ENCODE measurements at regions not wholly inside any gene's neighbourhood (a gene's known extent, or its start where the extent isn't known, plus 50 kb on each side); places are given as distances from the start of the nearest gene placed in this dataset.

DNA sequence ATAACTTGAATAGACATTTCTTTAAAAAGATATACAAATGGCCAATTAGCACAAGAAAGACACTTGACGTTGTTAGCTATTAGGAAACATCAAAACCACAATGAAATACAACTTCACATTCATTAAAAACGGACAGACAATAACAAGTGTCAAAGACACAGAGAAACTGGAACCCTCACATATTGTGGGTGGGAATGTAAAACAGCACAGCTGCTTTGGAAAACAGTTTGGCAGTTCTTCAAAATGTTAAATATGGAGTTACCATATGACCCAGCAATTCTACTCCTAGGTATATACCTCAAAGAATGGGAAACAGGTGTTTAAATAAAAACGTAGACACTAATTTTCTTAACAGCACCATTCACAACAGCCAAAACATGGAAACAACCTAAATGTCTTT lies 100.5 kb upstream of the SLC22A23 start:
- Histone ChIP-seq H3K36me3 (ENCODE audit: insufficient read depth, low read length, poor library complexity, severe bottlenecking) (no peaks in the 10 kb centered on the region), H3K9me3 (ENCODE audit: low read depth, low read length, poor library complexity, severe bottlenecking) (peaks cover 6% of the 10 kb centered on the region), H3K27me3 (replicated peaks; ENCODE audit: insufficient read depth, low read depth, low read length, poor library complexity) (no peaks in the 10 kb centered on the region), H3K4me1 (ENCODE audit: insufficient read depth, low read length, poor library complexity, severe bottlenecking) (no peaks in the 10 kb centered on the region), H3K27ac (ENCODE audit: low read depth, low read length, poor library complexity, severe bottlenecking) (no peak overlapping the region), H3K4me3 (ENCODE audit: low read depth, low read length, poor library complexity, severe bottlenecking) (no peak overlapping the region)
- DNase-seq (ENCODE audit: low spot score) = no peak
- intact Hi-C loops (cut with micrococcal nuclease; ENCODE audit: unreplicated experiment) = no loop called here
- no peak for TF ChIP-seq EZH2 (IDR thresholded peaks at IDR 0.05; ENCODE audit: borderline replicate concordance, low read depth, low read length, poor library complexity, severe bottlenecking)
- TF ChIP-seq, protein P1, sequence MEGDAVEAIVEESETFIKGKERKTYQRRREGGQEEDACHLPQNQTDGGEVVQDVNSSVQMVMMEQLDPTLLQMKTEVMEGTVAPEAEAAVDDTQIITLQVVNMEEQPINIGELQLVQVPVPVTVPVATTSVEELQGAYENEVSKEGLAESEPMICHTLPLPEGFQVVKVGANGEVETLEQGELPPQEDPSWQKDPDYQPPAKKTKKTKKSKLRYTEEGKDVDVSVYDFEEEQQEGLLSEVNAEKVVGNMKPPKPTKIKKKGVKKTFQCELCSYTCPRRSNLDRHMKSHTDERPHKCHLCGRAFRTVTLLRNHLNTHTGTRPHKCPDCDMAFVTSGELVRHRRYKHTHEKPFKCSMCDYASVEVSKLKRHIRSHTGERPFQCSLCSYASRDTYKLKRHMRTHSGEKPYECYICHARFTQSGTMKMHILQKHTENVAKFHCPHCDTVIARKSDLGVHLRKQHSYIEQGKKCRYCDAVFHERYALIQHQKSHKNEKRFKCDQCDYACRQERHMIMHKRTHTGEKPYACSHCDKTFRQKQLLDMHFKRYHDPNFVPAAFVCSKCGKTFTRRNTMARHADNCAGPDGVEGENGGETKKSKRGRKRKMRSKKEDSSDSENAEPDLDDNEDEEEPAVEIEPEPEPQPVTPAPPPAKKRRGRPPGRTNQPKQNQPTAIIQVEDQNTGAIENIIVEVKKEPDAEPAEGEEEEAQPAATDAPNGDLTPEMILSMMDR (conservative IDR thresholded peaks at IDR 0.05; ENCODE audit: low read depth, low read length) = no peak
- POLR2A ChIA-PET (ENCODE audit: low non-redundant PET) = no interaction called here
- CTCF ChIA-PET = no interaction called here
- no TSS peak for BruUV-seq (replicated peaks)

DNA sequence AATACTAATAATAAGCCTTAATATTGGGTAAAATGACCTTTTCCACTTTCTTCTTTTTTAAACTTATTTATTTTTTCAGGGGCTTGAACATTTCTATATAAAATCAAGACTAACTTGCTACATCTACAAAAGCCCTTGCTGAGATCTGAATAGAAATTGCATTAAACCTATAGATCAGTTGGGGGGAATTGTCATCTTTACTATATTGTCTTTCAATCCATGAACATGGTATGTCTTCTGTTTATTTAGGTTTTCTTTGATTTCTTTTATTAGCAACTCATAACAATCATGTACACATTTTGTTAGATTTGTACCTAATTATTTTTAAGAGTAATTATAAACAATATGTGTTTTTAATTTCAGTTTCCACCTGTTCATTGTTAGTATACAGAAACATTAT lies 96.4 kb upstream of the SLC22A23 start:
- DNase-seq (ENCODE audit: low spot score) = no peak
- Histone ChIP-seq H3K27me3 (replicated peaks; ENCODE audit: insufficient read depth, low read depth, low read length, poor library complexity) (no peaks in the 10 kb centered on the region), H3K27ac (ENCODE audit: low read depth, low read length, poor library complexity, severe bottlenecking) (no peak overlapping the region), H3K9me3 (ENCODE audit: low read depth, low read length, poor library complexity, severe bottlenecking) (peaks cover 6% of the 10 kb centered on the region), H3K4me1 (ENCODE audit: insufficient read depth, low read length, poor library complexity, severe bottlenecking) (no peaks in the 10 kb centered on the region), H3K4me3 (ENCODE audit: low read depth, low read length, poor library complexity, severe bottlenecking) (no peak overlapping the region), H3K36me3 (ENCODE audit: insufficient read depth, low read length, poor library complexity, severe bottlenecking) (no peaks in the 10 kb centered on the region)
- TF ChIP-seq, protein P1 (conservative IDR thresholded peaks at IDR 0.05; ENCODE audit: low read depth, low read length) = no peak
- no peak for TF ChIP-seq EZH2 (IDR thresholded peaks at IDR 0.05; ENCODE audit: borderline replicate concordance, low read depth, low read length, poor library complexity, severe bottlenecking)
- BruUV-seq (replicated peaks) = no TSS peak
- intact Hi-C loops (cut with micrococcal nuclease; ENCODE audit: unreplicated experiment) = no loop called here
- ChIA-PET POLR2A (ENCODE audit: low non-redundant PET) (no interaction called here), CTCF (no interaction called here)

DNA sequence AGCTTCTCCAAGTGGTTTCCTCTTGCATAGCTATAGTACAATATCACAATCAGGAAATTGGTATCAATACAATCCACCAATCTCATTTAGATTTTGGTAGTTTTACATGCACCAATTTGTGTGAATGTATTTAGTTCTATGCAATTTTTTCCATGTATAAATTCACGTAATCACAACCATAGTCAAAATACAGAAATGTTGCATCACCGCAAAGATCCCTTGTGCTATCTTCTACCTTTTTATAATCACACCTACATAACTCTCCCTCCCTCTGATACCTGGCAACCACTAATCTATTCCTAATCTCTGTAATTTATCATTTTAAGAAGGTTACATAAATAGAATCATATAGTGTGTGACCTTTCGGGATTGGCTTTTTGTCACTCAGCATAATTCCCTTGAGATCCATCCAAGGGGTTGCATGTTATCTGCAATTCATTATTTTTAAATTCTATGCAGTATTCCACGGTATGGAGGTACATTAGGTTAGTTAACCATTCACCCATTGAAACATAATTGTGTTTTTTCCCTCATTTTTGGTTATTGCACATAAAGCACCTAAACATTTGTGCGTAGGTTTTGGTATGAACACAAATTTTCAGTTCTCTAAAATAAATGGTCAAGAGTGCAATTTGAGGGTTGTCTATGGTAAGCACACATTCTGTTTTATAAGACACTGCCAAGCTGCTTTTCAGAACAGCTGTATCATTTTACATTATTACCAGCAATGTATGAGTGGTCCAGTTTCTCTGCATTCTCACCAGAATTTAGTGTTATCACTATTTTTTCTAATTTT lies 95.1 kb upstream of the SLC22A23 start:
- no peaks in the 10 kb centered on the region for H3K4me1 ChIP-seq (ENCODE audit: insufficient read depth, low read length, poor library complexity, severe bottlenecking)
- TF ChIP-seq EZH2 (IDR thresholded peaks at IDR 0.05; ENCODE audit: borderline replicate concordance, low read depth, low read length, poor library complexity, severe bottlenecking) = no peak
- TF ChIP-seq, protein P1 (conservative IDR thresholded peaks at IDR 0.05; ENCODE audit: low read depth, low read length) = no peak
- BruUV-seq (replicated peaks) = no TSS peak
- peaks cover 6% of the 10 kb centered on the region for H3K9me3 ChIP-seq (ENCODE audit: low read depth, low read length, poor library complexity, severe bottlenecking)
- H3K4me3 ChIP-seq (ENCODE audit: low read depth, low read length, poor library complexity, severe bottlenecking) = no peak overlapping the region
- H3K27ac ChIP-seq (ENCODE audit: low read depth, low read length, poor library complexity, severe bottlenecking) = no peak overlapping the region
- no peaks in the 10 kb centered on the region for H3K27me3 ChIP-seq (replicated peaks; ENCODE audit: insufficient read depth, low read depth, low read length, poor library complexity)
- intact Hi-C loops (cut with micrococcal nuclease; ENCODE audit: unreplicated experiment) = no loop called here
- H3K36me3 ChIP-seq (ENCODE audit: insufficient read depth, low read length, poor library complexity, severe bottlenecking) = no peaks in the 10 kb centered on the region
- DNase-seq (ENCODE audit: low spot score) = no peak
- ChIA-PET CTCF (interaction anchor here (0.6 kb wide), 1 partner anchor 36 kb away, joined by 4 read pairs; no protein-coding TSS in a partner anchor), POLR2A (ENCODE audit: low non-redundant PET) (no interaction called here)
